Uterus (tissue), 2 donors: ENCODE measurements at regions not wholly inside any gene's neighbourhood (a gene's known extent, or its start where the extent isn't known, plus 50 kb on each side); places are given as distances from the start of the nearest gene placed in this dataset.

Experiments
- POLR2A ChIP-seq, 2 donors: fragments of 450-650 bp; IDR thresholded peaks; one replicate each; pipeline ENCODE4 v1.6.1; 2016; ENCODE audit warnings: antibody characterized with exemption in 2 of 2, mild to moderate bottlenecking in 1 of 2, moderate library complexity in 1 of 2
- TF ChIP-seq, protein P1 (sequence below), 4 experiments: fragments of 200-600 bp in 2 of 4; fragments of 450-650 bp in 2 of 4; sonication (generic) in 2 of 4; IDR thresholded peaks; one replicate each; pipeline ENCODE4 v1.5.1; 2016 to 2019; ENCODE audit warnings: antibody characterized with exemption in 4 of 4, mild to moderate bottlenecking in 2 of 4, moderate library complexity in 1 of 4

DNA sequence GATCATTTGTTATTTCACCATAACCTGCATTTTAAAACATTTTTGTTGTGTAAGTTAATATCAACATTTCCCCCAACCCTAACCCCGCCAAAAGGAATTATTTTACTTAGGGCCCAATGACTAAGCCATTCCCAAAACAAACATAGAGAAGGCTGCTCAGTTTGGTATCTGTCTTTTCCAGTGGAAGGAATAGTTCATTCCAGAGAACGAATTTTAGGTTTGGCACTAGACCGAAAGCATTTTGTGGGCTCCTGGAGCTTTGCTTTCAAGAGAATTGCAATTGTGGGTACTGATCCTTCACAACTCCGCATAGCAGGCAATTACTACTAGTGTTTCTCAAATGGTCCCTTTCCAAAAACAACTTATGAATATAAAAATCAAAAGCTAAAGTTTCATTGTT is 226.7 kb upstream of the MAD2L1 start:
- TF ChIP-seq, protein P1, sequence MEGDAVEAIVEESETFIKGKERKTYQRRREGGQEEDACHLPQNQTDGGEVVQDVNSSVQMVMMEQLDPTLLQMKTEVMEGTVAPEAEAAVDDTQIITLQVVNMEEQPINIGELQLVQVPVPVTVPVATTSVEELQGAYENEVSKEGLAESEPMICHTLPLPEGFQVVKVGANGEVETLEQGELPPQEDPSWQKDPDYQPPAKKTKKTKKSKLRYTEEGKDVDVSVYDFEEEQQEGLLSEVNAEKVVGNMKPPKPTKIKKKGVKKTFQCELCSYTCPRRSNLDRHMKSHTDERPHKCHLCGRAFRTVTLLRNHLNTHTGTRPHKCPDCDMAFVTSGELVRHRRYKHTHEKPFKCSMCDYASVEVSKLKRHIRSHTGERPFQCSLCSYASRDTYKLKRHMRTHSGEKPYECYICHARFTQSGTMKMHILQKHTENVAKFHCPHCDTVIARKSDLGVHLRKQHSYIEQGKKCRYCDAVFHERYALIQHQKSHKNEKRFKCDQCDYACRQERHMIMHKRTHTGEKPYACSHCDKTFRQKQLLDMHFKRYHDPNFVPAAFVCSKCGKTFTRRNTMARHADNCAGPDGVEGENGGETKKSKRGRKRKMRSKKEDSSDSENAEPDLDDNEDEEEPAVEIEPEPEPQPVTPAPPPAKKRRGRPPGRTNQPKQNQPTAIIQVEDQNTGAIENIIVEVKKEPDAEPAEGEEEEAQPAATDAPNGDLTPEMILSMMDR (IDR thresholded peaks at IDR 0.05) = no peak
- no peak for TF ChIP-seq POLR2A (IDR thresholded peaks at IDR 0.05)
